Natural killer cell (primary cell): ENCODE measurements at regions not wholly inside any gene's neighbourhood (a gene's known extent, or its start where the extent isn't known, plus 50 kb on each side); places are given as distances from the start of the nearest gene placed in this dataset.
"Not testable (repeated sequence)": the region's sequence is repeated elsewhere in the genome, so short reads cannot be mapped to it uniquely, and the experiment has no call there.

Experiments used
- ATAC-seq, 3 donors: fragments of 150-1000 bp in 2 of 3; fragments of 200-7000 bp in 1 of 3; cut with Tn5 transposase; 1 replicate in 1 of 3; 2 replicates in 2 of 3; pipeline ENCODE4 v1.10.0; 2021; ENCODE audit warnings: mild to moderate bottlenecking in 2 of 3, moderate library complexity in 2 of 3
- DNase-seq, 2 donors: peaks; one replicate each; pipeline versions ENCODE4 v3.0.0 to v3.0.0-alpha.2; 2013 to 2021; ENCODE audit warnings: mixed read lengths in 1 of 2
- H3K27ac ChIP-seq: one replicate; pipeline ENCODE4 v1.5.1; 2013; ENCODE audit warnings: mild to moderate bottlenecking, low read length
- H3K27me3 ChIP-seq: one replicate; pipeline ENCODE4 v1.6.1; 2013; ENCODE audit warnings: low read length; ENCODE audit not compliant: control insufficient read depth, insufficient read depth
- H3K36me3 ChIP-seq: one replicate; pipeline ENCODE4 v1.6.1; 2013; ENCODE audit warnings: low read length; ENCODE audit not compliant: control insufficient read depth, insufficient read depth
- H3K4me1 ChIP-seq: one replicate; pipeline ENCODE4 v1.6.1; 2013; ENCODE audit warnings: low read length; ENCODE audit not compliant: control insufficient read depth, insufficient read depth
- H3K4me3 ChIP-seq: one replicate; pipeline ENCODE4 v1.5.1; 2013; ENCODE audit warnings: low read length
- H3K9me3 ChIP-seq: one replicate; pipeline ENCODE4 v1.6.1; 2013; ENCODE audit warnings: low read length; ENCODE audit not compliant: control insufficient read depth, insufficient read depth
- H3K27ac Mint-ChIP-seq, 2 donors: one replicate each; pipeline ENCODE4 v1.8.0; 2022; ENCODE audit warnings: mild to moderate bottlenecking in 2 of 2, mixed read lengths in 2 of 2, moderate library complexity in 1 of 2
- H3K27me3 Mint-ChIP-seq, 2 donors: one replicate each; pipeline ENCODE4 v1.8.0; 2022; ENCODE audit warnings: low read depth in 2 of 2, mixed read lengths in 2 of 2
- H3K36me3 Mint-ChIP-seq: one replicate; pipeline ENCODE4 v1.8.0; 2022; ENCODE audit warnings: mixed read lengths
- H3K4me1 Mint-ChIP-seq, 2 donors: one replicate each; pipeline ENCODE4 v1.8.0; 2022; ENCODE audit warnings: mixed read lengths in 2 of 2
- H3K4me3 Mint-ChIP-seq: one replicate; pipeline ENCODE4 v1.8.0; 2022; ENCODE audit warnings: mild to moderate bottlenecking, moderate library complexity, mixed read lengths
- H3K9me3 Mint-ChIP-seq, 2 donors: one replicate each; pipeline ENCODE4 v1.8.0; 2022; ENCODE audit warnings: mixed read lengths in 2 of 2
- CTCF ChIP-seq: fragments of 200-600 bp; IDR thresholded peaks from one replicate; pipeline ENCODE4 v1.8.0; 2022; ENCODE audit warnings: antibody characterized with exemption
- WGBS: methylation state at CpG from one replicate; pipeline ENCODE4 v1.1.7; 2013; ENCODE audit warnings: missing lambda C conversion rate; ENCODE audit not compliant: insufficient coverage; 5-methylcytosine and 5-hydroxymethylcytosine counted together
- intact Hi-C: fragments of 100-400 bp; cut with micrococcal nuclease; formaldehyde crosslinking; loops from one replicate; pipeline ENCODE4 v1.14.2; 2022

- H3K9me3 ChIP-seq, H3K36me3 ChIP-seq, H3K36me3 Mint-ChIP-seq, H3K4me3 Mint-ChIP-seq, ATAC-seq, H3K9me3 Mint-ChIP-seq, H3K27ac ChIP-seq, intact Hi-C loops, H3K4me1 ChIP-seq, H3K27me3 ChIP-seq, H3K4me3 ChIP-seq, H3K27me3 Mint-ChIP-seq: not testable (repeated sequence)
- peak overlapping the region in 1 of 2 donors; percentile 36 for H3K27ac Mint-ChIP-seq
- H3K4me1 Mint-ChIP-seq = peaks cover 38 to 43% of the 10 kb centered on the region in 2 donors
- DNase-seq = peak; percentile 54 to 62
- WGBS = 93% methylated on average over 8 of the region's 11 CpGs
- peak; percentile 45 for TF ChIP-seq CTCF
Measured at GRCh38 chr5:34188001-34188822, 145.2 kb upstream of the C1QTNF3 start.

GRCh38 chr5:34189246-34189645, 146.2 kb upstream of the C1QTNF3 start:
- H3K27ac ChIP-seq, H3K9me3 Mint-ChIP-seq, intact Hi-C loops, H3K36me3 ChIP-seq, H3K4me1 ChIP-seq, H3K4me3 ChIP-seq, H3K36me3 Mint-ChIP-seq, H3K4me3 Mint-ChIP-seq, H3K27me3 Mint-ChIP-seq, H3K9me3 ChIP-seq, ATAC-seq, H3K27me3 ChIP-seq: not testable (repeated sequence)
- peak overlapping the region; percentile 4 to 37 for H3K27ac Mint-ChIP-seq
- DNase-seq = peak in 1 of 2 donors; percentile 35
- WGBS = 98% methylated on average over 16 of the region's 21 CpGs
- H3K4me1 Mint-ChIP-seq = peaks cover 44 to 48% of the 10 kb centered on the region in 2 donors

GRCh38 chr5:34189752-34190411, 146.9 kb upstream of the C1QTNF3 start:
- H3K36me3 Mint-ChIP-seq, H3K9me3 Mint-ChIP-seq, H3K27me3 ChIP-seq, intact Hi-C loops, H3K4me3 Mint-ChIP-seq, H3K4me3 ChIP-seq, H3K9me3 ChIP-seq, H3K27ac ChIP-seq, ATAC-seq, H3K4me1 ChIP-seq, H3K27me3 Mint-ChIP-seq, H3K36me3 ChIP-seq: not testable (repeated sequence)
- WGBS = 97% methylated on average over 16 of the region's 16 CpGs
- H3K27ac Mint-ChIP-seq = peak overlapping the region; percentile 4 to 37
- peaks cover 44 to 48% of the 10 kb centered on the region in 2 donors for H3K4me1 Mint-ChIP-seq
- peak; percentile 7 to 30 for DNase-seq

GRCh38 chr5:34190466-34190865, 147.5 kb upstream of the C1QTNF3 start:
- DNase-seq = peak; percentile 4 to 41
- H3K9me3 ChIP-seq, H3K4me3 Mint-ChIP-seq, H3K9me3 Mint-ChIP-seq, H3K27ac Mint-ChIP-seq, H3K27ac ChIP-seq, intact Hi-C loops, H3K4me3 ChIP-seq, H3K36me3 Mint-ChIP-seq, H3K27me3 ChIP-seq, H3K27me3 Mint-ChIP-seq, H3K36me3 ChIP-seq, ATAC-seq, H3K4me1 ChIP-seq: not testable (repeated sequence)
- H3K4me1 Mint-ChIP-seq = peaks cover 44 to 48% of the 10 kb centered on the region in 2 donors
- whole genome bisulfite sequencing = 96% methylated on average over 13 of the region's 16 CpGs

- DNase-seq = peak; percentile 4 to 43
- H3K4me3 ChIP-seq, H3K9me3 Mint-ChIP-seq, intact Hi-C loops, H3K4me1 ChIP-seq, H3K4me3 Mint-ChIP-seq, ATAC-seq, H3K36me3 ChIP-seq, H3K27ac ChIP-seq, H3K27me3 Mint-ChIP-seq, H3K27me3 ChIP-seq, H3K9me3 ChIP-seq, H3K36me3 Mint-ChIP-seq: not testable (repeated sequence)
- H3K27ac Mint-ChIP-seq = peak overlapping the region; percentile 58 to 72
- H3K4me1 Mint-ChIP-seq = peaks cover 44 to 48% of the 10 kb centered on the region in 2 donors
- 96% methylated on average over 17 of the region's 17 CpGs for WGBS
Measured at GRCh38 chr5:34191279-34191744, 148.3 kb upstream of the C1QTNF3 start.

GRCh38 chr5:34192064-34192922, 149.3 kb upstream of the C1QTNF3 start:
- H3K36me3 ChIP-seq, H3K27me3 ChIP-seq, H3K4me3 Mint-ChIP-seq, ATAC-seq, intact Hi-C loops, H3K4me1 ChIP-seq, H3K9me3 ChIP-seq, H3K27me3 Mint-ChIP-seq, H3K9me3 Mint-ChIP-seq, H3K27ac ChIP-seq, H3K4me3 ChIP-seq, H3K36me3 Mint-ChIP-seq: not testable (repeated sequence)
- peak overlapping the region; percentile 58 to 72 for H3K27ac Mint-ChIP-seq
- DNase-seq = peak; percentile 12 to 39
- WGBS = 96% methylated on average over 26 of the region's 26 CpGs
- peaks cover 37 to 42% of the 10 kb centered on the region in 2 donors for H3K4me1 Mint-ChIP-seq
